GM21528 (cell line): ENCODE measurements at regions not wholly inside any gene's neighbourhood (a gene's known extent, or its start where the extent isn't known, plus 50 kb on each side); places are given as distances from the start of the nearest gene placed in this dataset.
A peak's percentile ranks its signal among the peaks of the same experiment; 100 is the strongest.

Experiments
- ATAC-seq: cut with Tn5 transposase; IDR thresholded peaks from one replicate; pipeline ENCODE4 v1.9.1; 2021; ENCODE audit warnings: mild to moderate bottlenecking, moderate library complexity; ENCODE audit not compliant: unreplicated experiment, low FRiP score

- ATAC-seq, result no peak
Measured at GRCh38 chr5:68426586-68426985, 211.0 kb downstream of the PIK3R1 start.

DNA sequence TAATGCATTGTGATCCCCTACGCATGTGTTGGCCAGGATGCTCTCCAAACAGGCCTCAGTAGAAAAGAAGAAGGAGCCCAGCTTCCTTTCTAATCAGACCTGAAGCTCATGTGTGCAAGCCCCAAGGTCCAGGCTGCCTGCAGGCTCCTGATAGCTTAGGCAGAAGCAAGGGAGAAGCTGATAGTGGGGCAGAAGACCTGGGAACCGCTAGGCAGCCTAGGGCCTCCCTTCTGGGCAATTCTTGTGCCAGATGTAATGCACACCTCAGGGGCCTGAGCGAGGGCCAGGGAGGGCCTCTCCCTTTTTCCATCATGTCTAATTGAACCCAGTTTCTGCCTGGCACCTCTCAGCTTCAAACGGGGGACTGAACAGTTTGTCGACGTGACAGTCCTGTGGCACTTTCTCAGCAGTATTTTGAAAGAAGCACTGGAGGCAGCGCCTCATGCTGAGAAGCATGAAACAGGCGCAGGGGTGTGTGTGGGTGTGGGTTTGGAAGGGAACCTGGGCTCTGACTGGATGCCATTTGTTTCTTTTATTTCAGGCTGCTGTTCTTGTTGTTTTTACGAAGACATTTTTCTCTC, 212.8 kb downstream of the PIK3R1 start:
- no peak for ATAC-seq

DNA sequence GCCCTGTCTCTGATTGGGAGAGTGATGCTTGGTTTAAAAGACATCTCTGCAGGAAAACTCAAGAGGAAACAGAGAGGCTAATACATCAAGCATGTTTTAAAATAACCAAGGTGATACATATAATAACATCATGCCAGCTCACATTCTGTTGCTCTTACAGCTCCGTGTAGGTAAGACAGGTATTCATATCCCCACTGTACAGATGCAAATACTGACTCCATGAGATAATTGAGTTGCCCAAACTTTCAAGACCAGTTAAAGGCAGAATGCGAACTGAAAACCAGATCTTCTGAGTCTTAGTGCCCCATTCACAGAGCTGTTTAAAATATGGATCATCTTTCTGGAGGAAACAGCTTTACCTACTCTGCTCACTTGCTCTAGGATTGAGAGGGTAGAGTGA, 214.0 kb downstream of the PIK3R1 start:
- ATAC-seq, result no peak

- ATAC-seq, result no peak
Measured at GRCh38 chr5:68430279-68430678, 214.7 kb downstream of the PIK3R1 start.

DNA sequence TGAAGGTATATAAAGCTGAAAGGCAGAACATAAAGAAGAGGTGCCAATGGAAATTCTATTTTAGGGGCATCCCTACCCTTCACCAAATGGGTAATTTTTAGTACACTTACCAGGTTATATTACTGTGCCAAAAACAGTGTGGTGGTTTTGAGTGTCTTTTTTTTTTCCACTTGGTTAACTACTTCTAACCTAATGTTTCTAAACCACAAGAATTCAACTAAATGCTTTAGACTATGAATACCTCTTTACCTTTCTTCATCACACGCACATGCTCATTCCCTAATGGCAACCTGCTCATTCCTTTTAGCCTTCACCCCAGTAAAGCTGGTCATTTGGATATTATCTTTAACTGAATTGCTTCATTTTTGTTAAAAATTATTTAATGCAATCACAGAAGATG, 215.6 kb downstream of the PIK3R1 start:
- no peak for ATAC-seq

DNA sequence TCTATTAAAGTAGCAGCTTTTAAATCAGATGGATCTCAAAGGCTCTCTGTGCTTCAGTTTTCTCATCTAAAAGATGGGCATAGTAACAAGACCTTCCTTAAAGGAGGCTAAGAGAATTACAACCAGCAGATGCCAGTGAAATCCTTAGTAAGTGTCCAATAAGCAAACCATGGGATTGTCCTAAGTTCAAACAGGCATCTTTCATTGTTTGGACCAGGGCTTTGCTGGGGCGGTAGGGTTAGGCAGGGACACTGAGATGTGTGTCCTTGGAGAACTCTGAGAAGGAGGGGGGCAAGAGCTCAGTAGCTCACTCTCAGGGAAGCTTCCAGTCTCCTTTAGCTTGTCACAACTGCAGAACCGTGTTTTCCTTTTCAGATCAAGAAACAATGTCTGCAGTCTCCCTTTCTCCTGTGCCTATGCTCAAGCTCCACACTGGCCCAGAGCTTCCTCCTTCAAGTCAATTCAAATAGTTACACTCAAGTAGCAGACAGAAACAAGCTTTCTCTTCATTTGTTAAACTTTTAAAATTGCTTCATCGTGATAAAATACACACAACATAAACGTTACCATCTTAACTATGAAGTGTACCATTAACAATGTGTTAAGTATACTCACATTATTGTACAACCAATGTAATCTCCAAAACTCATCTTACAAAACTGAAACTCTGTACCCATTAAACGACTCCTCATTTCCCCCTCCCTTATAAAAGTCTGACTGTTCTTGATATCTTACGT, 216.2 kb downstream of the PIK3R1 start:
- no peak for ATAC-seq

GRCh38 chr5:68432682-68433081, 217.1 kb downstream of the PIK3R1 start:
- no peak for ATAC-seq

- ATAC-seq, result no peak
Measured at GRCh38 chr5:68433526-68433922, 218.0 kb downstream of the PIK3R1 start.

GRCh38 chr5:68433923-68434879, 218.6 kb downstream of the PIK3R1 start:
- peak; percentile 98 for ATAC-seq

DNA sequence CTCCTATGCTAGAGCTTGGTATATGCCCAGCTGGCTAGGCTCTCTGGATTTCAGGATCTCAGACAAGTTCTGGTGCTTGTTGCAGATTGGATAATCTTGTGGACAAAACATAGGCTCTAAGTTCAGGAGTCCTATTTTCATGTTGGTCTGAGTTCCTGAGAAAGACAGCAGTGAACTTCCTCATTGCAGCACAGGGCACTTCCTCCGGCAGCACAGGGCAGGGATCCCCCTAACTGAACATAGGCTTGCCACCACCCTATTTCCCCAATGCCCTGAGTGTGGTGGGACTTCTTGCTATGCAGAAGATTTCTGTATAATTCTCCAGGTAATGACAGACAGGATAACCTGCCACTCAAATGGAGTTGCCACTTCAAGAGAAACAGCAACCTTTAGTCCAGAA, 220.1 kb downstream of the PIK3R1 start:
- ATAC-seq, result no peak

DNA sequence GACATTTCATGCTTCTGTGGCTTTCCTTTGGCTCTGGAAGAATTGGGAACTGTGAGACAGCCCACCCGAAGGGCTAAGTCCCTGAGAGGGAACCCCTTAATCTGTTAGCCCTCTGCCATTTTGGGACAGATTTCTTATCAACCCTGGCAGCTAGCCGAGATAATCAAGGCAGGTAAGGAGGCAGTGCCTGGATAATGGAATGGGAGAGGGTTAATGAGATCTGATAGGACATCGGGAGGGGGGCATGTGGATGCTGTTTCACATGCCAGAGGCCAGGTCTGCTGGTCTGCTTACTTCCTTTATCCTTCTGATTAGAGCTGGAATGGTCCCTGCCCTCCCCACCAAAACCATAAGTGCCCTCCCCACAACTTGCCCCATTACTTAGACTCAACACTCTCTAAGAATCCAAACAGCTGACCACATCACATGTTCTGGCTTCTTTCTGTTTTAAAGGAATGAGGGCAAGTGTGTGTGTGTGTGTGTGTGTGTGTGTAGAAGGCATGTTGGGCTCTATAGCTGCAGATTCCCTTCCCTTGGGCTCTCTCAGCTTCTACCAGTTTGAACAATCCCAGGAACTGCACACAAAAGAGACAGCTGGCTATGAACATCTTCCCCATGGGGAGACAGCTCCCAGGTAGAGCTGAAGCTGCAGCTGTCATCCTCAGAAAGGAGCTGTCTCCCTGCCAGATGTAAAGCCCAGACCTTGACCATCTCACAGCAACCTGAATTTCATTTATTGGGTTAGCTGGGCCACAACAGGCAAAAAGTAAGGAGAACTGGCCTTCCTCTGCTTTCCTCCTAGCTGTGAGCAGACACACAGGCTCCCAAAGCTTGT, 221.3 kb downstream of the PIK3R1 start:
- no peak for ATAC-seq

DNA sequence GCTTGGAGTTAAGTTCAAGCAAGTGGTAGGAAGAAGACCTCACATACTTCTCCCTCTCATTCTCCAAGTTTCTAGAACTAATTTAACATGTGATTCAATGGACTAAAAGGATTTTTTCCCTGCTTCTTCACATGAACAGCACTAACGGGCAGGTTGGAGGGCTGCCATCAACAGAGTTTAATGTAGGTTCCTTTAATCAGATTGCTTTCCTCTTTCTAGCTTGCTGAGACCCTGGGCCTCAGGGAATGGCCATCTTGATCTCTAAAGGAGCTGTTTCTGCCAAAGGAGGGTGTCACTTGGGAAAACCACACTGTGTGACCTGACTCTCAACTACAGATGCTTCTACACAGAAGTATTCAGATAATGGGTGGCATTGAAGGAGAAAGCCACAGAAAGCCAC, 223.3 kb downstream of the PIK3R1 start:
- no peak for ATAC-seq

- no peak for ATAC-seq
Measured at GRCh38 chr5:68440245-68440644, 224.7 kb downstream of the PIK3R1 start.

DNA sequence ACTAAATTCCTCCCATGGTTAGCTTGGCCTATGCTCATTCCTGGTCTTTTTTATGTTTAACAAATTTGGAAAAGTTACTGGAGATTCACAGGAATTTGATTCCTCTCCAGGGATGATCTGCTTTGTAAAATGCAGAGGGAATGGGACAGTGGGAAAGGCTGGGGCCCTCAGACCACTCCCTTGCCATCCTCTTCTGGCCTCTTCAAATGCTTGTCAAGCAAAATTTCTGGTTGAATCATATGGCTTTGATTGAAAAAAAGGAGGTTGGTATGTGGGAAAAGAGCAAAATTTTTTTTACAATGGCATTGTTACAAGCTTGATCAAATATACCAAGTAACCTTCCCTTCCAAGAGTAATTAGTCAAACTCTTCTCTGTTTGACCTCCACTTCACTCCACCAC, 225.1 kb downstream of the PIK3R1 start:
- ATAC-seq, result no peak

DNA sequence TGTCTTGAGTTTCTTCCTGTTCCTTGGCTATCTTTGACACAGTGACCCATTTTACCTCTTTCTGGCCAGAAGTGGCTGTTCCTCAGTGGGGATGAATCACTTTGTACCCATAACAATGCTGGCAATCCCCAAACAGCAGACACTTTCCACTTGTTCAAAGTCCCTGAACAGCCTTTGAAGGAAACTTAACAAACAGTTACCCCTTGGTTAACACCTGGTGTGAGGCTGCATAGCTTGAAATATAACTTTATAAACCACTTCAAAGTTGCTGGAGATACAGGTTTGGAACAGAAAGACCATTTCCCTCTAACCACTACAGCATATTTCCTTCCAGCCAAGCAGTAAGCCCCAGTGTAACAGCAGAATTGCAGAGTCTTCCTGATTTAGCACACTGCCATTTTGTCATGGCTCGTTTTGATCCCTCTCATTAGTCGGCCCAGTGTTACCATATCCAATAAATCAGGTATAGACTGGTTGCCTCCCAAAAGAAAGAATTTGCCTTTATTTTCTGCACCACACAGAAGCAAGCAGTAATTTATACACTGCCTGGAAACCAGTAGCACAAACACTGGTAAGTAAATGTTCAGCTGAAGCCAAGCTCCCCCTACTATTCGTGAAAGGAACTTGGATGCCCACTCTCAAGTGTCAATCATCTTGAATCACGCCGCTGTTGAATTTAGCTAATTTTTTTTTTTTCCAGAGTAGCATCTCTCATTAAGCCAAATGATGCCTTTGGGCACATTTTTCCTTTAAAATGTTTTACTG, 225.9 kb downstream of the PIK3R1 start:
- no peak for ATAC-seq

DNA sequence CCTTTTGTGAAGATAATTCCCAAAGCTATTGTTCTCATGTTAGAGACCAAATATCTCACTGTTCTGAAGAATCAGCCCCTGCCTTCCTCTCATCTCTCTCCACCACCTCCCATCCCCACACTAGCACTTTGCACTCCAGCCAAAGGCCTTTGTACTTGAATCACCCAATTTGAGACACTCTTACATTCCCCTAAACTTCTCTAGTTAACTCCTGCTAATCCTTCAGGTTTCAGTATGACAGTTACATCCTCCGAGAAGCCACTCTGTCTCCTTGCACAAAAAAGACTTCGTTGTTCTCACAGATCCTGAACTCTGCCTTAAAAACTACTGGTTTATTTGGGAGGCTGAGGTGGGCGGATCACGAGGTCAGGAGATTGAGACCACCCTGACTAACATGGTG, 227.5 kb downstream of the PIK3R1 start:
- no peak for ATAC-seq

GRCh38 chr5:68444048-68444447, 228.5 kb downstream of the PIK3R1 start:
- ATAC-seq, result no peak

- ATAC-seq, result no peak
Measured at GRCh38 chr5:68444833-68445232, 229.3 kb downstream of the PIK3R1 start.

GRCh38 chr5:68445257-68446069, 229.9 kb downstream of the PIK3R1 start:
- no peak for ATAC-seq
